Fibroblast of skin of scalp (primary cell): ENCODE measurements at regions not wholly inside any gene's neighbourhood (a gene's known extent, or its start where the extent isn't known, plus 50 kb on each side); places are given as distances from the start of the nearest gene placed in this dataset.

Experiments
- DNase-seq: peaks from one replicate; pipeline ENCODE4 v3.0.0-alpha.2; 2013

GRCh38 chr5:165137701-165138100 is 1632.3 kb downstream of the MAT2B start:
- DNase-seq, result no peak

DNA sequence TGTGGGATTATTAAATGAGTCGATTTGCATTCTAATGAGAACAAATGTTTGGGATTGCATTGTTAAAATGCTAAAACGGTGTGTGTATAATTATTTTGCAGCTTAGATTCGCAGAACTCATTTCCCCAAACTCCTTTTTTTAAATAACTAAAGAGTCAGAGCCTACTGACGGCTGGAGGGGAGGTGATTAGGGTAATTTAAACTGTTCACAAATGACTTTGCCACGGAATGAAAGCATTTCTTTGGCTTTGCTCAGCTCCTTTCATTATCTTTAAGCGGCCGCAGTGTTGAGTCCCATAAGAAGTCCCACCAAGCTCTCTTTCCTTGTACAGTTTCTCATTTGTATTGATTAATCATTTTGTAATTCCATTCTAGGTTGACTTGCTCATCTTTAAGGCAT is 1632.8 kb downstream of the MAT2B start:
- DNase-seq, result peak; percentile 16

DNA sequence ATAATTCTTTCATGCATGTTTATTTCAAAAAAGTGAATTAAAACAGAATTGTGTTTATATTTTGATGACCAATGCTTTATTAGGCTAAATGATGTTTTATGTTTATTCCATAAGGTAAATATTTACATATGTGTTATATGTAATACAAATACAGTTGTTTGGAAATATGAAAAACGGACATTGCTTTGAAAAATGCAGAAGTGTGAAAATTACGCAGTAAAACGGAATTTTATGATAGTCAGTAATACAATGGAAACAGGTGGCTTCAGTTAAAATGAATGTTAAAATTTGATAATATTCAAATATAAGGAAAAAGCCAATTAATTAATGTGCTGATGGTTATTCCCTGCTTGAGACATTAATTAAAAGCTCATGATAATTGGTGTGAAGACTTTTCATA is 1633.8 kb downstream of the MAT2B start:
- no peak for DNase-seq

- DNase-seq, result no peak
Observed at GRCh38 chr5:165139721-165140120, 1634.3 kb downstream of the MAT2B start.

GRCh38 chr5:165143741-165144140 is 1638.3 kb downstream of the MAT2B start:
- no peak for DNase-seq

DNA sequence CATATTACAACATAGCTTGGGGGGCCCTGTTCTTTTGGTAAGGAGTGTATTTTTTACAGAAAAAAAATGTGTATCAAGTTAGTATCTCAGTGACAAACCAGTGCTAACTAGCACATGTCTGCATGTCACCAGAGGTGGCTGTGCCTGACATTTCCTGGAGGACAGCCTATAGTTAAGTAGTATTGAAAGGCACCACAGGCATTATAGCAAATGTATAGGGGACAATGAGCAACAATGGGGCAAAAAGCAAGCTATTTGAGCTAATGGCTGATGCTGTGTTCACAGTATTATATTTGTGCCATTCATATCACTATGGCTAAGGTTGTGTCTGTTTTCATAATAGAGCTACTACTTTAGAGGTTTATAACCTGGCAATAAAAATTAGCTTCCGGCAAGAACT is 1644.0 kb downstream of the MAT2B start:
- no peak for DNase-seq

- DNase-seq, result no peak
Observed at GRCh38 chr5:165152058-165152457, 1646.6 kb downstream of the MAT2B start.

DNA sequence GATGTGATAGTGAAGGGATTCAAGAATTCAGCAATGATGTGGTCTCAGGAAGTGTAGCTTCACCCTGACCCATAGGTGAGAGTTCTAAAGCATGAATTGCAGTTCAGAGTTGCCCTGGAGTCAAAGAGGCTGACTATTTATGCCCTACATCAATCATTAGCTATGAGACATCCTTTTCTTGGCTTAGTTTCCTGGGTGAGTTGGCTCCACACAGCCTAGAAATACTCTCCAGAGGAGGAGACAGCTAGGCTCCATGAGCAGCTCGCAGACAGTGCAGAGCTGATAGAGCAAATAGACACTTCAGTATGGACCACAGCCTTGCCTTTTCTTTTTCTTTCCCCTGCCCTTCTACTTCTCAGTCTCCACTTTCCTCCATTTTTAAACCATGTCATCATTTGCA is 1651.8 kb downstream of the MAT2B start:
- DNase-seq, result no peak

DNA sequence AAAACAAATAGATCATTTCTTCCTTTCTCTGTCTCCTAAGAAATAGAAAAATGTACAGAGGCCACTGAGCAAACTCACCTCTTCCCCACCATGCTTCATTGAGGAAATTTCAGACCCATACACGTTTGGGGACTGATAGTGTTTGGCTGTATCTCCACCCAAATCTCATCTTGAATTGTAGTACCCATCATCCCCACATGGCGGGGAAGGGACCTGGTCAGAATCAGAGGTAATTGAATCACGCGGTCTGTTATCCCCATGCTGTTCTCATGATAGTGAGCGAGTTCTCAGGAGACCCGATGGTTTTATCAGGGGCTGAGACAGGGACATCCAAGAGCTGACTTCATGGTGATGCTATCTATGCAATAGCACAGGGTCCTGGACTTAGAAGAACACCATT is 1655.8 kb downstream of the MAT2B start:
- DNase-seq, result no peak

DNA sequence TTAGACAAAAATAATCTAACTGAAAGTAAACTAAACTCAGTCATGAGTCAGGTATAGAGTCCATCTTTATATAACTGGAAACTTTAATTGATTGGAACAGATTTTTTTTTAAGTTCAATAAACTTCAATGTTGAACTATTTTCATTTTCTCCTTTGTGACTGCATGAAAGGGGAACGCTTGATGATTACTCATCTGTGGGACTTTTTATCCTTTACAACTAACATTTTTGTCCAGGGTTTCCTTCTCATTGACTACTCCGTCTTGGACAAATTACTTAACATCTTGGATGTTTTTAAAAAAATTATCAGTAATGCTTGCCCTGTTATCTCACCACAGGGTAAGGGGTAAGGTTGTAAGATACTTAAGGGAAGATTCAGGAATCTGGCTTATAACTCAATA is 1658.4 kb downstream of the MAT2B start:
- DNase-seq, result no peak

GRCh38 chr5:165173651-165174050 is 1668.2 kb downstream of the MAT2B start:
- DNase-seq, result no peak

GRCh38 chr5:165175041-165175440 is 1669.6 kb downstream of the MAT2B start:
- DNase-seq, result no peak

DNA sequence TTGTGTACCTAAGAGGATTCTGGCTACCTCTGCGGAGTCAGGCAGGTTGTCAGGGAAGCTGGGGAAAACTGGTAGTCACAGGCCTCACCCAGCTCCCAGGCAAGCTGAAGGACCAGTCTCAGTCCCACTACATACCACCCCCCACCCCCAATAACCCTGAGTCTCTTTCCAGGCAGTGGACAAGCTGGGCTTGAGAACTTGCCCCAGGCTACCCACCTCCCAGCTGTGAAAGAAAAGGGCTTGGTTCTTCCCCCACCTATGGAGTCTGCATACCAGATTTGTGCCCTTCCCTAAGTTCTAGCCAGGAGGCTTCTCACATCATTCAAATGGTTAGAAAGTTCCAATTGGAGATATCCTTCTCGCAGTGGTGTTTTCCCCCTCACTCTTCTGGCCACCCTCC is 1678.8 kb downstream of the MAT2B start:
- no peak for DNase-seq

- no peak for DNase-seq
Observed at GRCh38 chr5:165185716-165186115, 1680.3 kb downstream of the MAT2B start.

DNA sequence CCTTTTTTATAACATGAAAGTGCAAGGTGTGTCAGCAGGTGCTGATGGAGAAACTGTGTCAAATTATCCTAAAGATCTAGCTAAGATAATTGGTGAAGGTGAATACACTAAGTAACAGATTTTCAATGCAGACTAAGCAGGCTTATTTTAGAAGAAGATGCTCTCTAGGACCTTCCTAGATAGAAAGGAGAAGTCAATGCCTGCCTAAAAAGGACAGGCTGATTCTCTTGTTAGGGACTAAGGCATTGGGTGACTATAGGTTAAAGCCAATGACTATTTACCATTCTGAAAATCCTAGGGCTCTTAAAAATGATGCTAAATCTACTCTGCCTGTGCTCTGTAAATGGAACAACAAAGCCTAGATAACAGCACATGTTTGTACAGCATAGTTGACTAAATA is 1682.4 kb downstream of the MAT2B start:
- no peak for DNase-seq

DNA sequence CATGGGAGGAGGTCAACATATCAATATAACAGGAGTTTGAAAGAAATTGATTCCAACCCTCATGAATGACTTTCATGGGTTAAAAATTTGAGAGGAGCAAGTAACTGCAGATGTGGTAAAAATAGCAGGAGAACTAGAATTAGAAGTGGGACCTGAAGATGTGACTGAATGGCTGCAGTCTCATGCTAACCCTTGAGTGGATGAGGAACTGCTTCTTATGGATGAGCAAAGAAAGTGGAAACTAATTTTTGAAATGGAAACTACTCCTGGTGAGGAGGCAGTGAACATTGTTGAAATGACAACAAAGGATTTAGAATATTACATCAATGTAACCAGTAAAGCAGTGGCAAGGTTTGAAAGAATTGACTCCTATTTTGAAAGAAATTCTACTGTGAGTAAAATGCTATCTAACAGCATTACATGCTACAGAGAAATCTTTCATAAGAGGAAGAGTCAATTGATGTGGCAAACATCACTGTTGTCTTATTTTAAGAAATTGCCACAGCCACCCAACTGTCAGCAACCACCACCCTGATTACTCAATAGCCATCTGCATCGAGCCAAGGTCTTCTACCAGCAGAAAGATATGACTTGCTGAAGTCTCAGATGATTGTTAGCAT is 1683.2 kb downstream of the MAT2B start:
- DNase-seq, result no peak

- no peak for DNase-seq
Observed at GRCh38 chr5:165196961-165197360, 1691.5 kb downstream of the MAT2B start.

- DNase-seq, result peak; percentile 40
Observed at GRCh38 chr5:165201369-165201768, 1696.0 kb downstream of the MAT2B start.

- peak; percentile 44 for DNase-seq
Observed at GRCh38 chr5:165201771-165202518, 1696.5 kb downstream of the MAT2B start.

- no peak for DNase-seq
Observed at GRCh38 chr5:165202519-165202910, 1697.1 kb downstream of the MAT2B start.

GRCh38 chr5:165209101-165209727 is 1703.8 kb downstream of the MAT2B start:
- peak; percentile 36 for DNase-seq

- no peak for DNase-seq
Observed at GRCh38 chr5:165224366-165225045, 1719.1 kb downstream of the MAT2B start.

- no peak for DNase-seq
Observed at GRCh38 chr5:165227515-165227914, 1722.1 kb downstream of the MAT2B start.
